Stimulated activated naive CD8-positive, alpha-beta T cell treated with anti-CD3 and anti-CD28 coated beads, Interleukin-15, Interleukin-2, amounts not matched to agents 100 ng/mL and 50 ng/mL, for 24 hours (primary cell): ENCODE measurements at regions not wholly inside any gene's neighbourhood (a gene's known extent, or its start where the extent isn't known, plus 50 kb on each side); places are given as distances from the start of the nearest gene placed in this dataset.

Source experiments
- H3K27ac Mint-ChIP-seq: one replicate; pipeline ENCODE4 v1.8.0; 2021; ENCODE audit warnings: mild to moderate bottlenecking, mixed read lengths
- H3K27me3 Mint-ChIP-seq: one replicate; pipeline ENCODE4 v1.8.0; 2021; ENCODE audit warnings: mixed read lengths
- H3K36me3 Mint-ChIP-seq: one replicate; pipeline ENCODE4 v1.8.0; 2021; ENCODE audit warnings: low read depth, mixed read lengths
- H3K4me1 Mint-ChIP-seq: one replicate; pipeline ENCODE4 v1.8.0; 2021; ENCODE audit warnings: low read depth, mixed read lengths
- H3K4me3 Mint-ChIP-seq: one replicate; pipeline ENCODE4 v1.8.0; 2021; ENCODE audit warnings: mild to moderate bottlenecking, mixed read lengths
- H3K9me3 Mint-ChIP-seq: one replicate; pipeline ENCODE4 v1.8.0; 2021; ENCODE audit warnings: mixed read lengths

GRCh38 chr5:73233461-73234203, 60.6 kb downstream of the TMEM174 start:
- no peak overlapping the region for H3K27ac Mint-ChIP-seq
- no peaks in the 10 kb centered on the region for H3K36me3 Mint-ChIP-seq
- H3K27me3 Mint-ChIP-seq: peaks cover 71% of the 10 kb centered on the region
- H3K4me3 Mint-ChIP-seq: peak overlapping the region; percentile 42
- H3K4me1 Mint-ChIP-seq: peaks cover 22% of the 10 kb centered on the region
- H3K9me3 Mint-ChIP-seq: no peaks in the 10 kb centered on the region

- Mint-ChIP-seq H3K9me3 (no peaks in the 10 kb centered on the region), H3K4me3 (peak overlapping the region; percentile 30), H3K27ac (no peak overlapping the region), H3K27me3 (peaks cover 77% of the 10 kb centered on the region), H3K36me3 (no peaks in the 10 kb centered on the region), H3K4me1 (peaks cover 22% of the 10 kb centered on the region)
Measured at GRCh38 chr5:73233053-73233460, 60.1 kb downstream of the TMEM174 start.

- H3K4me1 Mint-ChIP-seq: peaks cover 22% of the 10 kb centered on the region
- no peak overlapping the region for H3K4me3 Mint-ChIP-seq
- H3K27me3 Mint-ChIP-seq: peaks cover 81% of the 10 kb centered on the region
- H3K9me3 Mint-ChIP-seq: no peaks in the 10 kb centered on the region
- H3K27ac Mint-ChIP-seq: no peak overlapping the region
- no peaks in the 10 kb centered on the region for H3K36me3 Mint-ChIP-seq
Measured at GRCh38 chr5:73232266-73233041, 59.5 kb downstream of the TMEM174 start.

GRCh38 chr5:73231246-73231778, 58.3 kb downstream of the TMEM174 start:
- peaks cover 83% of the 10 kb centered on the region for H3K27me3 Mint-ChIP-seq
- H3K36me3 Mint-ChIP-seq: no peaks in the 10 kb centered on the region
- no peak overlapping the region for H3K27ac Mint-ChIP-seq
- peaks cover 22% of the 10 kb centered on the region for H3K4me1 Mint-ChIP-seq
- H3K9me3 Mint-ChIP-seq: no peaks in the 10 kb centered on the region
- no peak overlapping the region for H3K4me3 Mint-ChIP-seq

- H3K9me3 Mint-ChIP-seq: no peaks in the 10 kb centered on the region
- H3K27me3 Mint-ChIP-seq: peaks cover 79% of the 10 kb centered on the region
- peaks cover 22% of the 10 kb centered on the region for H3K4me1 Mint-ChIP-seq
- no peaks in the 10 kb centered on the region for H3K36me3 Mint-ChIP-seq
- H3K4me3 Mint-ChIP-seq: no peak overlapping the region
- H3K27ac Mint-ChIP-seq: no peak overlapping the region
Measured at GRCh38 chr5:73230264-73231245, 57.6 kb downstream of the TMEM174 start.

GRCh38 chr5:73229271-73229670, 56.3 kb downstream of the TMEM174 start:
- H3K4me3 Mint-ChIP-seq: no peak overlapping the region
- no peaks in the 10 kb centered on the region for H3K36me3 Mint-ChIP-seq
- no peak overlapping the region for H3K27ac Mint-ChIP-seq
- H3K4me1 Mint-ChIP-seq: peaks cover 22% of the 10 kb centered on the region
- no peaks in the 10 kb centered on the region for H3K9me3 Mint-ChIP-seq
- peaks cover 78% of the 10 kb centered on the region for H3K27me3 Mint-ChIP-seq

GRCh38 chr5:73228052-73228451, 55.1 kb downstream of the TMEM174 start:
- peaks cover 15% of the 10 kb centered on the region for H3K4me1 Mint-ChIP-seq
- H3K27ac Mint-ChIP-seq: no peak overlapping the region
- H3K36me3 Mint-ChIP-seq: no peaks in the 10 kb centered on the region
- peaks cover 75% of the 10 kb centered on the region for H3K27me3 Mint-ChIP-seq
- no peaks in the 10 kb centered on the region for H3K9me3 Mint-ChIP-seq
- H3K4me3 Mint-ChIP-seq: no peak overlapping the region
